CD4-positive, alpha-beta memory T cell (primary cell): ENCODE measurements at regions not wholly inside any gene's neighbourhood (a gene's known extent, or its start where the extent isn't known, plus 50 kb on each side); places are given as distances from the start of the nearest gene placed in this dataset.
"Not testable (repeated sequence)": the region's sequence is repeated elsewhere in the genome, so short reads cannot be mapped to it uniquely, and the experiment has no call there.

ENCODE experiments used
- CTCF ChIA-PET: fragments of 350-600 bp; sonication (Branson Sonifier 250); formaldehyde crosslinking; loops from one replicate; lab custom pipeline; 2021; ENCODE audit warnings: inconsistent platforms; ENCODE audit not compliant: partially characterized antibody; lab: Charles Lee
- POLR2A ChIA-PET: fragments of 350-600 bp; sonication (Branson Sonifier 250); formaldehyde crosslinking; loops from one replicate; lab custom pipeline; 2021; ENCODE audit not compliant: partially characterized antibody; lab: Charles Lee
- DNase-seq, 5 donors: peaks; one replicate each; pipeline versions ENCODE4 v3.0.0 to v3.0.0-alpha.2; 2020 to 2022; ENCODE audit warnings: mixed read lengths in 1 of 5
- H3K27ac ChIP-seq: one replicate; pipeline ENCODE4 v1.7.0; 2013; ENCODE audit warnings: low read depth, low read length
- H3K27me3 ChIP-seq: 2 replicates; pipeline ENCODE4 v1.7.0; 2013; ENCODE audit warnings: mild to moderate bottlenecking, low read length, moderate library complexity; ENCODE audit not compliant: insufficient read depth
- H3K36me3 ChIP-seq: 2 replicates; pipeline ENCODE4 v1.7.0; 2013; ENCODE audit warnings: mild to moderate bottlenecking, low read length, moderate library complexity; ENCODE audit not compliant: insufficient read depth
- H3K4me1 ChIP-seq: 2 replicates; pipeline ENCODE4 v1.7.0; 2013; ENCODE audit warnings: mild to moderate bottlenecking, low read length, moderate library complexity; ENCODE audit not compliant: insufficient read depth
- H3K4me3 ChIP-seq, 2 donors: one replicate each; pipeline ENCODE4 v1.7.0; 2013; ENCODE audit warnings: low read length in 2 of 2, mild to moderate bottlenecking in 1 of 2
- H3K9me3 ChIP-seq, 2 donors: one replicate each; pipeline ENCODE4 v1.7.0; 2013; ENCODE audit warnings: low read length in 2 of 2, control low read depth in 1 of 2; ENCODE audit not compliant: control insufficient read depth in 1 of 2
- H3K27ac Mint-ChIP-seq, 7 donors: one replicate each; pipeline ENCODE4 v1.8.0; 2020 to 2021; ENCODE audit warnings: mixed read lengths in 7 of 7, mild to moderate bottlenecking in 6 of 7, inconsistent platforms in 3 of 7, moderate library complexity in 3 of 7
- H3K27me3 Mint-ChIP-seq, 2 donors: one replicate each; pipeline ENCODE4 v1.8.0; 2020 to 2021; ENCODE audit warnings: mixed read lengths in 2 of 2
- H3K36me3 Mint-ChIP-seq, 2 donors: one replicate each; pipeline ENCODE4 v1.8.0; 2020 to 2021; ENCODE audit warnings: mixed read lengths in 2 of 2, inconsistent platforms in 1 of 2, mild to moderate bottlenecking in 1 of 2
- H3K4me1 Mint-ChIP-seq, 4 donors: one replicate each; pipeline ENCODE4 v1.8.0; 2020 to 2021; ENCODE audit warnings: mixed read lengths in 4 of 4, mild to moderate bottlenecking in 1 of 4
- H3K4me3 Mint-ChIP-seq, 8 donors: one replicate each; pipeline ENCODE4 v1.8.0; 2020 to 2021; ENCODE audit warnings: mixed read lengths in 8 of 8, mild to moderate bottlenecking in 7 of 8, moderate library complexity in 6 of 8, inconsistent platforms in 3 of 8
- H3K9me3 Mint-ChIP-seq, 8 donors: one replicate each; pipeline ENCODE4 v1.8.0; 2020 to 2021; ENCODE audit warnings: mixed read lengths in 8 of 8, mild to moderate bottlenecking in 5 of 8, inconsistent platforms in 3 of 8, moderate library complexity in 1 of 8
- intact Hi-C: fragments of 100-400 bp; cut with micrococcal nuclease; formaldehyde crosslinking; loops from one replicate; pipeline ENCODE4 v1.15.1; 2023

- Mint-ChIP-seq H3K36me3 (peaks cover 0 to 4% of the 10 kb centered on the region in 2 donors), H3K4me1 (peaks cover 23 to 41% (median 31%) of the 10 kb centered on the region in 4 donors), H3K27ac (peak overlapping the region; percentile 53 to 98 (median 82)), H3K9me3 (peaks cover 0 to 2% (median 0%) of the 10 kb centered on the region in 8 donors), H3K27me3 (no peaks in the 10 kb centered on the region), H3K4me3 (peak overlapping the region in 4 of 8 donors; percentile 1 to 61 (median 20))
- no peaks in the 10 kb centered on the region for H3K9me3 ChIP-seq
- no peaks in the 10 kb centered on the region for H3K36me3 ChIP-seq
- intact Hi-C loops = no loop called here
- ChIA-PET CTCF (interaction anchor here (1.8 to 1.9 kb wide), 2 partner anchors 13 to 15 kb away, joined by 4 to 7 read pairs; no protein-coding TSS in a partner anchor), POLR2A (interaction anchor here (4.5 kb wide), 1 partner anchor 12 kb away, joined by 98 read pairs; no protein-coding TSS in a partner anchor)
- H3K4me3 ChIP-seq = no peak overlapping the region
- no peak overlapping the region for H3K27ac ChIP-seq
- no peak for DNase-seq
- H3K27me3 ChIP-seq = no peaks in the 10 kb centered on the region
- H3K4me1 ChIP-seq = peaks cover 30% of the 10 kb centered on the region
Observed at GRCh38 chr1:148386617-148387016, 96.5 kb downstream of the PPIAL4G start.

GRCh38 chr1:148386031-148386398, 97.1 kb downstream of the PPIAL4G start:
- DNase-seq, H3K9me3 ChIP-seq, H3K27me3 ChIP-seq, H3K27ac ChIP-seq, H3K4me3 ChIP-seq, H3K36me3 Mint-ChIP-seq, H3K27me3 Mint-ChIP-seq, intact Hi-C loops, H3K9me3 Mint-ChIP-seq, H3K36me3 ChIP-seq: not testable (repeated sequence)
- ChIA-PET POLR2A (interaction anchor here (4.5 kb wide), 1 partner anchor 11 kb away, joined by 98 read pairs; no protein-coding TSS in a partner anchor), CTCF (interaction anchor here (1.8 to 1.9 kb wide), 2 partner anchors 12 to 14 kb away, joined by 4 to 7 read pairs; no protein-coding TSS in a partner anchor)
- H3K4me1 ChIP-seq = peaks cover 30% of the 10 kb centered on the region
- Mint-ChIP-seq H3K27ac (peak overlapping the region in 6 of 7 donors; percentile 5 to 98 (median 82)), H3K4me3 (peak overlapping the region in 2 of 8 donors; percentile 0 to 61), H3K4me1 (peaks cover 23 to 41% (median 31%) of the 10 kb centered on the region in 4 donors)

GRCh38 chr1:148385371-148386030, 97.6 kb downstream of the PPIAL4G start:
- H3K27ac ChIP-seq = no peak overlapping the region
- intact Hi-C loops = no loop called here
- no peaks in the 10 kb centered on the region for H3K36me3 ChIP-seq
- ChIA-PET CTCF (interaction anchor here (1.8 to 1.9 kb wide), 2 partner anchors 12 to 14 kb away, joined by 4 to 7 read pairs; no protein-coding TSS in a partner anchor), POLR2A (interaction anchor here (4.5 kb wide), 1 partner anchor 11 kb away, joined by 98 read pairs; no protein-coding TSS in a partner anchor)
- no peaks in the 10 kb centered on the region for H3K27me3 Mint-ChIP-seq
- no peaks in the 10 kb centered on the region for H3K27me3 ChIP-seq
- no peak overlapping the region for H3K4me3 ChIP-seq
- H3K4me1 Mint-ChIP-seq = peaks cover 23 to 41% (median 31%) of the 10 kb centered on the region in 4 donors
- H3K9me3 ChIP-seq = no peaks in the 10 kb centered on the region
- H3K27ac Mint-ChIP-seq = peak overlapping the region in 6 of 7 donors; percentile 5 to 98 (median 72)
- peak overlapping the region in 2 of 8 donors; percentile 0 to 40 for H3K4me3 Mint-ChIP-seq
- H3K9me3 Mint-ChIP-seq = peaks cover 0 to 2% (median 0%) of the 10 kb centered on the region in 8 donors
- H3K36me3 Mint-ChIP-seq = peaks cover 0 to 4% of the 10 kb centered on the region in 2 donors
- no peak for DNase-seq
- peaks cover 30% of the 10 kb centered on the region for H3K4me1 ChIP-seq

- no peak for DNase-seq
- H3K27ac ChIP-seq = no peak overlapping the region
- no peak overlapping the region for H3K4me3 Mint-ChIP-seq
- no peaks in the 10 kb centered on the region for H3K9me3 ChIP-seq
- H3K4me1 Mint-ChIP-seq = peaks cover 20 to 40% (median 31%) of the 10 kb centered on the region in 4 donors
- ChIA-PET POLR2A (interaction anchor here (1.4 kb wide), 1 partner anchor 10 kb away, joined by 6 read pairs; no protein-coding TSS in a partner anchor), CTCF (no interaction called here)
- no peak overlapping the region for H3K27ac Mint-ChIP-seq
- intact Hi-C loops = no loop called here
- H3K4me3 ChIP-seq = no peak overlapping the region
- peaks cover 0 to 4% of the 10 kb centered on the region in 2 donors for H3K36me3 Mint-ChIP-seq
- no peaks in the 10 kb centered on the region for H3K27me3 Mint-ChIP-seq
- no peaks in the 10 kb centered on the region for H3K27me3 ChIP-seq
- H3K4me1 ChIP-seq = peaks cover 24% of the 10 kb centered on the region
- H3K36me3 ChIP-seq = no peaks in the 10 kb centered on the region
- peaks cover 0 to 2% (median 0%) of the 10 kb centered on the region in 8 donors for H3K9me3 Mint-ChIP-seq
Observed at GRCh38 chr1:148383966-148384365, 99.1 kb downstream of the PPIAL4G start.

- POLR2A ChIA-PET = no interaction called here
- Histone ChIP-seq H3K27me3 (no peaks in the 10 kb centered on the region), H3K9me3 (no peaks in the 10 kb centered on the region), H3K4me3 (no peak overlapping the region), H3K36me3 (no peaks in the 10 kb centered on the region), H3K27ac (no peak overlapping the region), H3K4me1 (peaks cover 8% of the 10 kb centered on the region)
- Mint-ChIP-seq H3K4me3 (no peak overlapping the region), H3K27me3 (no peaks in the 10 kb centered on the region), H3K36me3 (no peaks in the 10 kb centered on the region), H3K4me1 (peaks cover 4 to 14% (median 6%) of the 10 kb centered on the region in 4 donors), H3K9me3 (peaks cover 0 to 2% (median 0%) of the 10 kb centered on the region in 8 donors), H3K27ac (peak overlapping the region in 1 of 7 donors; percentile 17)
- CTCF ChIA-PET = interaction anchor here (1.1 kb wide), 1 partner anchor 12 kb away, joined by 3 read pairs; no protein-coding TSS in a partner anchor
- intact Hi-C loops = loop anchor here (10.0 kb wide), 1 partner anchor 145 kb away; no protein-coding TSS in a partner anchor
- no peak for DNase-seq
Observed at GRCh38 chr1:148379697-148380096, 103.4 kb downstream of the PPIAL4G start.

GRCh38 chr1:148379170-148379500, 104.0 kb downstream of the PPIAL4G start:
- H3K4me3 ChIP-seq = no peak overlapping the region
- Mint-ChIP-seq H3K27me3 (no peaks in the 10 kb centered on the region), H3K4me1 (peaks cover 4 to 16% (median 7%) of the 10 kb centered on the region in 4 donors), H3K36me3 (no peaks in the 10 kb centered on the region), H3K27ac (no peak overlapping the region), H3K9me3 (peaks cover 0 to 2% (median 0%) of the 10 kb centered on the region in 8 donors), H3K4me3 (peak overlapping the region in 1 of 8 donors; percentile 34)
- no peaks in the 10 kb centered on the region for H3K36me3 ChIP-seq
- intact Hi-C loops = loop anchor here (10.0 kb wide), 1 partner anchor 146 kb away; no protein-coding TSS in a partner anchor
- H3K9me3 ChIP-seq = no peaks in the 10 kb centered on the region
- peaks cover 12% of the 10 kb centered on the region for H3K4me1 ChIP-seq
- POLR2A ChIA-PET = no interaction called here
- CTCF ChIA-PET = interaction anchor here (1.1 kb wide), 1 partner anchor 13 kb away, joined by 3 read pairs; no protein-coding TSS in a partner anchor
- H3K27ac ChIP-seq = no peak overlapping the region
- H3K27me3 ChIP-seq = no peaks in the 10 kb centered on the region
- DNase-seq = no peak

GRCh38 chr1:148377992-148378391, 105.1 kb downstream of the PPIAL4G start:
- intact Hi-C loops = loop anchor here (10.0 kb wide), 1 partner anchor 147 kb away; no protein-coding TSS in a partner anchor
- H3K4me3 ChIP-seq, CTCF ChIA-PET, H3K27ac Mint-ChIP-seq, H3K36me3 Mint-ChIP-seq, H3K36me3 ChIP-seq, DNase-seq, H3K27me3 ChIP-seq, H3K9me3 Mint-ChIP-seq, H3K9me3 ChIP-seq, H3K4me3 Mint-ChIP-seq, H3K27me3 Mint-ChIP-seq, H3K27ac ChIP-seq: not testable (repeated sequence)
- H3K4me1 ChIP-seq = peaks cover 20% of the 10 kb centered on the region
- POLR2A ChIA-PET = interaction anchor here (8.3 kb wide), 1 partner anchor 9 kb away, joined by 98 read pairs; no protein-coding TSS in a partner anchor
- peaks cover 9 to 26% (median 16%) of the 10 kb centered on the region in 4 donors for H3K4me1 Mint-ChIP-seq
